ENCODE measurements at regions not wholly inside any gene's neighbourhood (a gene's known extent, or its start where the extent isn't known, plus 50 kb on each side); places are given as distances from the start of the nearest gene placed in this dataset.

GRCh38 chr12:107488666-107489065 is 196.9 kb upstream of the PWP1 start:
- TF ChIP-seq EZH2 (IDR thresholded peaks at IDR 0.05; ENCODE audit: borderline replicate concordance), result no peak
- no peak for TF ChIP-seq CTCF (IDR thresholded peaks at IDR 0.05; ENCODE audit: poor library complexity)
- TF ChIP-seq EZH2phosphoT487 (IDR thresholded peaks at IDR 0.05; ENCODE audit: low read depth, severe bottlenecking, unreplicated experiment), result no peak
